K562 (cell line): ENCODE measurements at regions not wholly inside any gene's neighbourhood (a gene's known extent, or its start where the extent isn't known, plus 50 kb on each side); places are given as distances from the start of the nearest gene placed in this dataset.

Experiments used
- AFF4 ChIP-seq: sonication (generic); formaldehyde crosslinking; IDR thresholded peaks from 2 replicates; pipeline ENCODE4 v1.8.0; 2023; ENCODE audit warnings: mild to moderate bottlenecking, missing genetic modification reagents
- CCAR2 ChIP-seq: fragments of 200-400 bp; formaldehyde crosslinking; IDR thresholded peaks from 2 replicates; pipeline ENCODE4 v1.6.1; 2017; ENCODE audit warnings: mild to moderate bottlenecking, low read depth, low read length
- CTCF ChIP-seq, 3 experiments: IDR thresholded peaks in 2 of 3; conservative IDR thresholded peaks in 1 of 3; 2 replicates each; pipeline ENCODE4 v1.5.1; 2011 to 2012; ENCODE audit warnings: low read length in 3 of 3, mild to moderate bottlenecking in 3 of 3, control low read depth in 2 of 3, improper control_type of control experiment in 1 of 3, inconsistent platforms in 1 of 3, low read depth in 1 of 3, mixed read lengths in 1 of 3, moderate library complexity in 1 of 3; ENCODE audit not compliant: insufficient read depth in 2 of 3
- E2F3 ChIP-seq: fragments of 250-450 bp; sonication (Bioruptor Pico); IDR thresholded peaks from 2 replicates; pipeline ENCODE4 v1.4.0; 2020; ENCODE audit warnings: mild to moderate bottlenecking
- FOXA3 ChIP-seq, 2 experiments: fragments of 450-650 bp in 1 of 2; sonication (generic) in 1 of 2; formaldehyde crosslinking; IDR thresholded peaks in 1 of 2; conservative IDR thresholded peaks in 1 of 2; 2 replicates each; pipeline versions ENCODE4 v1.4.0 to v1.8.0; 2020 to 2022; ENCODE audit warnings: mild to moderate bottlenecking in 2 of 2, missing genetic modification reagents in 1 of 2
- MNT ChIP-seq, 2 experiments: fragments of 450-650 bp; conservative IDR thresholded peaks; 2 replicates each; pipeline ENCODE4 v1.6.1; 2017; ENCODE audit warnings: mild to moderate bottlenecking in 2 of 2, moderate library complexity in 2 of 2
- POLR2AphosphoS2 ChIP-seq: IDR thresholded peaks from 2 replicates; pipeline ENCODE4 v1.6.1; 2012; ENCODE audit warnings: low read length, improper control_type of control experiment
- RFX7 ChIP-seq: fragments of 250-450 bp; sonication (Bioruptor Pico); IDR thresholded peaks from 2 replicates; pipeline ENCODE4 v1.5.1; 2021; ENCODE audit warnings: mild to moderate bottlenecking
- SIX5 ChIP-seq, 2 experiments: IDR thresholded peaks; 2 replicates each; pipeline ENCODE4 v1.6.1; 2011; ENCODE audit warnings: low read length in 2 of 2, borderline replicate concordance in 1 of 2, low read depth in 1 of 2, mild to moderate bottlenecking in 1 of 2, moderate library complexity in 1 of 2; ENCODE audit not compliant: insufficient read depth in 1 of 2
- YY1 ChIP-seq, 3 experiments: IDR thresholded peaks; 2 replicates each; pipeline ENCODE4 v1.6.1; 2011; ENCODE audit warnings: low read length in 2 of 3, mild to moderate bottlenecking in 2 of 3, moderate library complexity in 2 of 3, borderline replicate concordance in 1 of 3, control low read depth in 1 of 3, low read depth in 1 of 3; ENCODE audit not compliant: insufficient read depth in 3 of 3, insufficient replicate concordance in 2 of 3, control insufficient read depth in 1 of 3, insufficient read length in 1 of 3; ENCODE audit errors: extremely low read depth in 1 of 3
- ZBTB7A ChIP-seq: IDR thresholded peaks from 2 replicates; pipeline ENCODE4 v1.6.1; 2011; ENCODE audit warnings: low read depth, mild to moderate bottlenecking, low read length, moderate library complexity, borderline replicate concordance; ENCODE audit not compliant: control insufficient read depth
- ZKSCAN1 ChIP-seq: fragments of 150-350 bp; IDR thresholded peaks from 2 replicates; pipeline ENCODE4 v1.6.1; 2016; ENCODE audit warnings: low read depth, low read length

GRCh38 chr1:103460511-103460910 lies 65.0 kb upstream of the RNPC3 start (continued):
- TF ChIP-seq CTCF (IDR thresholded peaks at IDR 0.05 in 2 of 3, conservative IDR thresholded peaks at IDR 0.05 in 1 of 3; ENCODE audit: insufficient read depth in 2 of 3, low read depth in 1 of 3, low read length in 3 of 3) (no peak), POLR2AphosphoS2 (no peak), SIX5 (IDR thresholded peaks at IDR 0.05; ENCODE audit: borderline replicate concordance in 1 of 2, insufficient read depth in 1 of 2, low read depth in 1 of 2, low read length in 2 of 2) (no peak), E2F3 (CRISPR knock-in tag) (no peak), YY1 (IDR thresholded peaks at IDR 0.05; ENCODE audit: borderline replicate concordance in 1 of 3, control insufficient read depth in 1 of 3, extremely low read depth in 1 of 3, insufficient read depth in 3 of 3, insufficient read length in 1 of 3, insufficient replicate concordance in 2 of 3, low read depth in 1 of 3, low read length in 2 of 3) (no peak), ZKSCAN1 (no peak), MNT (conservative IDR thresholded peaks at IDR 0.05) (no peak), CCAR2 (no peak), AFF4 (CRISPR knock-in tag) (no peak), RFX7 (CRISPR knock-in tag) (no peak), FOXA3 (CRISPR knock-in tag; conservative IDR thresholded peaks at IDR 0.05 in 1 of 2, IDR thresholded peaks at IDR 0.05 in 1 of 2) (no peak), ZBTB7A (no peak)
